CD4-positive, alpha-beta memory T cell (primary cell): ENCODE measurements at regions not wholly inside any gene's neighbourhood (a gene's known extent, or its start where the extent isn't known, plus 50 kb on each side); places are given as distances from the start of the nearest gene placed in this dataset.

Experiments
- CTCF ChIA-PET: fragments of 350-600 bp; sonication (Branson Sonifier 250); formaldehyde crosslinking; loops from one replicate; lab custom pipeline; 2021; ENCODE audit warnings: inconsistent platforms; ENCODE audit not compliant: partially characterized antibody; lab: Charles Lee
- POLR2A ChIA-PET: fragments of 350-600 bp; sonication (Branson Sonifier 250); formaldehyde crosslinking; loops from one replicate; lab custom pipeline; 2021; ENCODE audit not compliant: partially characterized antibody; lab: Charles Lee
- DNase-seq, 5 donors: peaks; one replicate each; pipeline versions ENCODE4 v3.0.0 to v3.0.0-alpha.2; 2020 to 2022; ENCODE audit warnings: mixed read lengths in 1 of 5
- H3K27ac ChIP-seq: one replicate; pipeline ENCODE4 v1.7.0; 2013; ENCODE audit warnings: low read depth, low read length
- H3K27me3 ChIP-seq: 2 replicates; pipeline ENCODE4 v1.7.0; 2013; ENCODE audit warnings: mild to moderate bottlenecking, low read length, moderate library complexity; ENCODE audit not compliant: insufficient read depth
- H3K36me3 ChIP-seq: 2 replicates; pipeline ENCODE4 v1.7.0; 2013; ENCODE audit warnings: mild to moderate bottlenecking, low read length, moderate library complexity; ENCODE audit not compliant: insufficient read depth
- H3K4me1 ChIP-seq: 2 replicates; pipeline ENCODE4 v1.7.0; 2013; ENCODE audit warnings: mild to moderate bottlenecking, low read length, moderate library complexity; ENCODE audit not compliant: insufficient read depth
- H3K4me3 ChIP-seq, 2 donors: one replicate each; pipeline ENCODE4 v1.7.0; 2013; ENCODE audit warnings: low read length in 2 of 2, mild to moderate bottlenecking in 1 of 2
- H3K9me3 ChIP-seq, 2 donors: one replicate each; pipeline ENCODE4 v1.7.0; 2013; ENCODE audit warnings: low read length in 2 of 2, control low read depth in 1 of 2; ENCODE audit not compliant: control insufficient read depth in 1 of 2
- H3K27ac Mint-ChIP-seq, 7 donors: one replicate each; pipeline ENCODE4 v1.8.0; 2020 to 2021; ENCODE audit warnings: mixed read lengths in 7 of 7, mild to moderate bottlenecking in 6 of 7, inconsistent platforms in 3 of 7, moderate library complexity in 3 of 7
- H3K27me3 Mint-ChIP-seq, 2 donors: one replicate each; pipeline ENCODE4 v1.8.0; 2020 to 2021; ENCODE audit warnings: mixed read lengths in 2 of 2
- H3K36me3 Mint-ChIP-seq, 2 donors: one replicate each; pipeline ENCODE4 v1.8.0; 2020 to 2021; ENCODE audit warnings: mixed read lengths in 2 of 2, inconsistent platforms in 1 of 2, mild to moderate bottlenecking in 1 of 2
- H3K4me1 Mint-ChIP-seq, 4 donors: one replicate each; pipeline ENCODE4 v1.8.0; 2020 to 2021; ENCODE audit warnings: mixed read lengths in 4 of 4, mild to moderate bottlenecking in 1 of 4
- H3K4me3 Mint-ChIP-seq, 8 donors: one replicate each; pipeline ENCODE4 v1.8.0; 2020 to 2021; ENCODE audit warnings: mixed read lengths in 8 of 8, mild to moderate bottlenecking in 7 of 8, moderate library complexity in 6 of 8, inconsistent platforms in 3 of 8
- H3K9me3 Mint-ChIP-seq, 8 donors: one replicate each; pipeline ENCODE4 v1.8.0; 2020 to 2021; ENCODE audit warnings: mixed read lengths in 8 of 8, mild to moderate bottlenecking in 5 of 8, inconsistent platforms in 3 of 8, moderate library complexity in 1 of 8
- intact Hi-C: fragments of 100-400 bp; cut with micrococcal nuclease; formaldehyde crosslinking; loops from one replicate; pipeline ENCODE4 v1.15.1; 2023

GRCh38 chr9:109912082-109912582 is 132.1 kb downstream of the PALM2AKAP2 start:
- H3K4me1 Mint-ChIP-seq: no peaks in the 10 kb centered on the region
- no peaks in the 10 kb centered on the region for H3K27me3 ChIP-seq
- no peak overlapping the region for H3K4me3 Mint-ChIP-seq
- peaks cover 0 to 3% (median 0%) of the 10 kb centered on the region in 8 donors for H3K9me3 Mint-ChIP-seq
- no peak for DNase-seq
- no peak overlapping the region for H3K27ac ChIP-seq
- POLR2A ChIA-PET: no interaction called here
- no peaks in the 10 kb centered on the region for H3K9me3 ChIP-seq
- H3K27me3 Mint-ChIP-seq: peaks cover 0 to 2% of the 10 kb centered on the region in 2 donors
- H3K4me3 ChIP-seq: no peak overlapping the region
- no peaks in the 10 kb centered on the region for H3K4me1 ChIP-seq
- H3K36me3 ChIP-seq: no peaks in the 10 kb centered on the region
- no peaks in the 10 kb centered on the region for H3K36me3 Mint-ChIP-seq
- no peak overlapping the region for H3K27ac Mint-ChIP-seq
- intact Hi-C loops: no loop called here
- CTCF ChIA-PET: interaction anchor here (1.2 to 2.6 kb wide), 3 partner anchors 9 to 147 kb away, joined by 3 to 15 read pairs (median 6); no protein-coding TSS in a partner anchor

DNA sequence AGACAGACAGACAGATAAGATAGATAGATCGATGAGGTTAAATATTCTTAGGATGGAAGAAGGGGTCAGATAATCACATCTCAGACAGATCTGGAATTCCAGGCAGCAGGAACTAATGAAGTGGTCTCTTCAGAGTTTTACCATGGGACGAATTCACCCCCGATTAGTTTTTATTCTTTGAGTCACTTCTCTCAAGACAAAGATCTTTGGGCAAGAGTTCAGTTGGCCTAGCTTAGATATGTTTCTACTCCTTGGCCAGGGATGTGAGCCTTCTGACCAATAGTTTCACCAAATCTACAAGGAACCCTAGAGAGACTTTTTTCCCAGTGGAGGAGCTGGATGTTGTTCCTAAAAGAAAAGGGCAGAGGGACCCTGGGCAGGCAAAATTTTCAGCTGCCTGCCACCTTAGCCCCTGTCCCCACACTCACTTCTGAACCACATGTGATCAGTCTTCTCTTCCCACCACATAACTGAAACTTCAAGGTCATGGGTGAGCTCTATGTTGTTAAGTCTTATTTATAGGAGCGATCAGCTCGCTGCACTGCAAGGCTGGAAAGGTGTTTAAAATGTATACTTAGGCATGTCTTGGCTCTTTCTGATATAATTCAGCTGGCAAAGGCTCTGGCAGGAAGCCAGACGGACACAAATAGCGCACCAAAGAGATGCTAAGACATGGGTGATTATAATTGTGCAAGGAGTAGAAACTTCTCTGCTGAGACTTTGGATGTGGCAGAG is 132.9 kb downstream of the PALM2AKAP2 start:
- CTCF ChIA-PET: interaction anchor here (0.9 to 2.6 kb wide), 4 partner anchors 10 to 146 kb away, joined by 3 to 15 read pairs (median 5); no protein-coding TSS in a partner anchor
- no peaks in the 10 kb centered on the region for H3K36me3 Mint-ChIP-seq
- POLR2A ChIA-PET: interaction anchor here (1.3 kb wide), 1 partner anchor 244 kb away, joined by 3 read pairs; no protein-coding TSS in a partner anchor
- peaks cover 0 to 2% (median 0%) of the 10 kb centered on the region in 8 donors for H3K9me3 Mint-ChIP-seq
- no peak overlapping the region for H3K27ac ChIP-seq
- no peaks in the 10 kb centered on the region for H3K9me3 ChIP-seq
- H3K27me3 Mint-ChIP-seq: no peaks in the 10 kb centered on the region
- H3K27me3 ChIP-seq: no peaks in the 10 kb centered on the region
- H3K4me3 Mint-ChIP-seq: no peak overlapping the region
- no peak overlapping the region for H3K27ac Mint-ChIP-seq
- no peak for DNase-seq
- no peaks in the 10 kb centered on the region for H3K36me3 ChIP-seq
- peaks cover 1 to 4% (median 2%) of the 10 kb centered on the region in 4 donors for H3K4me1 Mint-ChIP-seq
- intact Hi-C loops: no loop called here
- peaks cover 3% of the 10 kb centered on the region for H3K4me1 ChIP-seq
- H3K4me3 ChIP-seq: no peak overlapping the region

DNA sequence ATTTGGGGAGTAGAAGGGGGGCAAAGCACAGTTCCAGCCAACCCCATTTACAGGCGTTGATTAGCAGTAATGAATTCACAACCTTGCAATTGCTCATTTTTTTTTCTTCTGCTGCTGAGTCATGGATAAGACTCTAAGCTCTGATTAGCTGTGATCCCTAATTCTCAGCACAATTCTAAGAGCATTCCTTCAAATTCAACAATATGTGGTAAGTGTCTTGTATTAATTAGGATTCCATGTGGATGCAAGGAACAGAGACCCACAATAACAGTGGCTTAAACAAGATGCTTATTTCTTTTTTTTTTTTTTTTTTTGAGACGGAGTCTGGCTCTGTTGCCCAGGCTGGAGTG is 133.4 kb downstream of the PALM2AKAP2 start:
- no peaks in the 10 kb centered on the region for H3K27me3 Mint-ChIP-seq
- peaks cover 0 to 2% (median 0%) of the 10 kb centered on the region in 8 donors for H3K9me3 Mint-ChIP-seq
- no peak for DNase-seq
- POLR2A ChIA-PET: interaction anchor here (1.3 kb wide), 1 partner anchor 243 kb away, joined by 3 read pairs; no protein-coding TSS in a partner anchor
- CTCF ChIA-PET: interaction anchor here (0.9 to 2.6 kb wide), 3 partner anchors 10 to 143 kb away, joined by 4 to 15 read pairs (median 6); no protein-coding TSS in a partner anchor
- H3K4me3 Mint-ChIP-seq: no peak overlapping the region
- Histone ChIP-seq H3K27me3 (no peaks in the 10 kb centered on the region), H3K4me1 (peaks cover 8% of the 10 kb centered on the region), H3K9me3 (no peaks in the 10 kb centered on the region), H3K27ac (no peak overlapping the region), H3K4me3 (no peak overlapping the region), H3K36me3 (no peaks in the 10 kb centered on the region)
- H3K4me1 Mint-ChIP-seq: peaks cover 6 to 9% (median 8%) of the 10 kb centered on the region in 4 donors
- H3K27ac Mint-ChIP-seq: no peak overlapping the region
- no peaks in the 10 kb centered on the region for H3K36me3 Mint-ChIP-seq
- intact Hi-C loops: no loop called here

GRCh38 chr9:109914280-109915027 is 134.5 kb downstream of the PALM2AKAP2 start:
- ChIA-PET POLR2A (interaction anchor here (1.3 kb wide), 1 partner anchor 242 kb away, joined by 3 read pairs; no protein-coding TSS in a partner anchor), CTCF (interaction anchor here (2.6 kb wide), 1 partner anchor 11 kb away, joined by 15 read pairs; no protein-coding TSS in a partner anchor)
- intact Hi-C loops: no loop called here
- no peak for DNase-seq
- no peak overlapping the region for H3K27ac ChIP-seq
- H3K27me3 Mint-ChIP-seq: no peaks in the 10 kb centered on the region
- H3K9me3 ChIP-seq: no peaks in the 10 kb centered on the region
- peaks cover 16% of the 10 kb centered on the region for H3K4me1 ChIP-seq
- H3K9me3 Mint-ChIP-seq: peaks cover 0 to 2% (median 0%) of the 10 kb centered on the region in 8 donors
- no peak overlapping the region for H3K4me3 Mint-ChIP-seq
- peaks cover 13 to 16% (median 14%) of the 10 kb centered on the region in 4 donors for H3K4me1 Mint-ChIP-seq
- no peak overlapping the region for H3K27ac Mint-ChIP-seq
- no peaks in the 10 kb centered on the region for H3K27me3 ChIP-seq
- no peaks in the 10 kb centered on the region for H3K36me3 ChIP-seq
- no peaks in the 10 kb centered on the region for H3K36me3 Mint-ChIP-seq
- H3K4me3 ChIP-seq: no peak overlapping the region

DNA sequence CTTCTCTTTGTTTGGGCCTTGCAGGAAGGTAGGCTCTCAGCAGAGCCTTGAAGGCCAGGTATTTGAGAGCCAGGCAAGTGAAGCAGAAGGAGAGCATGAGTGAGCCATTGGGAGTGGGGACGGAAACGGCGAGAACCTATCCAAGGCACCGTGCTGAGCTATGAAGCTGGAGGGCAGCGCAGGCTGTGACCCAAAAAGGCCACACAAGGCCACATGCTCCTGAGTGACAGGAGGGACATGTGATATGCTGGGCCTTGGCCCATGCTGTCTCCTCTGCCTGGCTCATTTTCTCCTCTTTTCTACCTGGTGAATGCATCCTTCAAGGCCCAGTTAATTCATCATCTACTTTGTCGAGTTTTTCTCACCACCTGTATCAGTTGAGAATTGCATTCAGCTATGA is 136.3 kb downstream of the PALM2AKAP2 start:
- CTCF ChIA-PET: interaction anchor here (1.2 kb wide), 1 partner anchor 13 kb away, joined by 4 read pairs; no protein-coding TSS in a partner anchor
- Mint-ChIP-seq H3K27me3 (peaks cover 0 to 5% of the 10 kb centered on the region in 2 donors), H3K9me3 (peaks cover 0 to 2% (median 0%) of the 10 kb centered on the region in 8 donors), H3K27ac (no peak overlapping the region), H3K4me3 (no peak overlapping the region), H3K36me3 (no peaks in the 10 kb centered on the region), H3K4me1 (peaks cover 13 to 17% (median 15%) of the 10 kb centered on the region in 4 donors)
- no peak overlapping the region for H3K27ac ChIP-seq
- POLR2A ChIA-PET: no interaction called here
- intact Hi-C loops: no loop called here
- DNase-seq: no peak
- no peaks in the 10 kb centered on the region for H3K27me3 ChIP-seq
- no peaks in the 10 kb centered on the region for H3K9me3 ChIP-seq
- H3K4me1 ChIP-seq: peaks cover 16% of the 10 kb centered on the region
- H3K4me3 ChIP-seq: no peak overlapping the region
- H3K36me3 ChIP-seq: no peaks in the 10 kb centered on the region

DNA sequence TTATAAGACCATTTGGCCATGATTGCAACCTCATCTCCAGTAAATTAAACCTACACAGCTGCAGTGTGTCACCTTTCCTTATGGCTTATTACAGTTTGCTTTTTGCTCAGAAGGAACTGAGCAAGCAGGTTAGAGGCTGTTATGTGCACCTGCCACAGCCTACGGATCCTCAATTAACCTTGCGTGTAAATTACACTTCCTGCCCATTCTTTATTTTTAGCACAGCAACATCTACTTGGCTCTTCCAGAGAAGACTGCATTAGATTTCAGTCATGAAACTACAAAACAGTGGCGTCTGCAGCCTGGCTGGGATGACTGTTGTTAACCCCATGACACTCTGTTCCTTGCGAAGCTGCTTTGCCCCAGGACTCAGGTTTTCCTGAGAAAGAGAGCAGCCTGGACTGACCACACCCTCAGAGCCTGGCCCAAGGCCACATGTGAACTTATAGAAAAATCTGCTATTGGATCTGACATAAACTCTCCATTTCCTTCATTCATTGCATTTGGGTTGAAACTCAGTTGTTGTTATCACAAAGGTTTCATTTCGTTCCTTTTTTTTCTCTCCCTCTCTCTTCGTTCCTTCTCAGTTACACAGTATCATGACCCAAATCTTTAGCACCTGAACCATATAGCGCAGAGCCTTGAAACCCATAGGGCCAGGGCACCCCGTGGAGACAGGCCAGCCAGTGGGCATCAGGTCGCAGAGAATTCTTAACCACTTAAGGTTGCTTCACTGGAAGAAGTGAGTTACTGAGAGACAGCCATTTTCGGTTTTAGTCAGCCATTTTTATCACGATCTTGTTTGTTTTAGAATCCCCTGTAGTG is 138.6 kb downstream of the PALM2AKAP2 start:
- Histone ChIP-seq H3K36me3 (no peaks in the 10 kb centered on the region), H3K4me3 (peak overlapping the region in 1 of 2 donors; percentile 41), H3K27me3 (no peaks in the 10 kb centered on the region), H3K9me3 (no peaks in the 10 kb centered on the region), H3K27ac (no peak overlapping the region), H3K4me1 (peaks cover 16% of the 10 kb centered on the region)
- ChIA-PET POLR2A (interaction anchor here (0.6 to 2.2 kb wide), 6 partner anchors 10 to 131 kb away, joined by 3 to 9 read pairs (median 4); no protein-coding TSS in a partner anchor), CTCF (interaction anchor here (0.9 to 2.4 kb wide), 7 partner anchors 11 to 229 kb away, joined by 3 to 6 read pairs (median 3); no protein-coding TSS in a partner anchor)
- peak overlapping the region; percentile 61 to 90 (median 76) for H3K4me3 Mint-ChIP-seq
- peaks cover 13 to 17% (median 15%) of the 10 kb centered on the region in 4 donors for H3K4me1 Mint-ChIP-seq
- H3K27ac Mint-ChIP-seq: peak overlapping the region in 6 of 7 donors; percentile 20 to 96 (median 78)
- H3K36me3 Mint-ChIP-seq: no peaks in the 10 kb centered on the region
- peak in 2 of 5 donors; percentile 6 to 14 for DNase-seq
- intact Hi-C loops: no loop called here
- peaks cover 0 to 5% of the 10 kb centered on the region in 2 donors for H3K27me3 Mint-ChIP-seq
- peaks cover 0 to 2% (median 0%) of the 10 kb centered on the region in 8 donors for H3K9me3 Mint-ChIP-seq
